ENCODE measurements at regions not wholly inside any gene's neighbourhood (a gene's known extent, or its start where the extent isn't known, plus 50 kb on each side); places are given as distances from the start of the nearest gene placed in this dataset.

GRCh38 chr11:45456686-45457085, 170.5 kb upstream of the SYT13 start:
- TF ChIP-seq POLR2AphosphoS5 (IDR thresholded peaks at IDR 0.05; ENCODE audit: low read depth, low read length) (no peak), POLR2A (IDR thresholded peaks at IDR 0.05; ENCODE audit: low read depth, low read length) (no peak), PAX5 (IDR thresholded peaks at IDR 0.05; ENCODE audit: insufficient read depth, low read length, severe bottlenecking) (no peak), SPI1 (IDR thresholded peaks at IDR 0.05; ENCODE audit: low read depth, low read length) (no peak), TAF1 (IDR thresholded peaks at IDR 0.05; ENCODE audit: low read depth, low read length) (no peak), POU2F2 (IDR thresholded peaks at IDR 0.05; ENCODE audit: low read depth, low read length) (no peak)
- FAIRE-seq, result no peak

DNA sequence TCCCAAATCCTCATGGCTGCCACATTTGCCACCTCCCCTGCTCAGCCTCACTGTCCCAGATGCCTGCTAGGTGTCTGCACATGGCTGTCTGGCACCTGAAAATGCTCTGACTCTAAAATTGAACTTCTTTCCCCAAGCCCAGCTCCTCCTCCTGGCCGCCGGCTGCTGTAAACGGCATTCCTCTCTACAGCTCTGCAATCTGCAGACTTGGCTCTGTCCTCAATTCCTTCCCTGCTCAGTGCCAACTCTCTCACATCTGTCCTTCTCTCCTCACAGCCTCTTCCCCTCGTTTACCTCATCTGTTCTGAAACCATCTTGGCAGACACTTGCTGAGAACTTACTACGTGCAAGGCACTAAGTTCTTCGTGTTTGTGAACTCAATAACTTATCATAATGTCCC, 169.4 kb upstream of the SYT13 start:
- DNase-seq (ENCODE audit: insufficient read length, low spot score) (no peak), FAIRE-seq (no peak)
- no peak for TF ChIP-seq SPI1 (IDR thresholded peaks at IDR 0.05; ENCODE audit: low read depth, low read length)
- no peak for TF ChIP-seq POU2F2 (IDR thresholded peaks at IDR 0.05; ENCODE audit: low read depth, low read length)
- no peak for TF ChIP-seq PAX5 (IDR thresholded peaks at IDR 0.05; ENCODE audit: insufficient read depth, low read length, severe bottlenecking)
- TF ChIP-seq POLR2A (IDR thresholded peaks at IDR 0.05; ENCODE audit: low read depth, low read length), result no peak
- no peak for TF ChIP-seq TAF1 (IDR thresholded peaks at IDR 0.05; ENCODE audit: low read depth, low read length)
- no peak for TF ChIP-seq POLR2AphosphoS5 (IDR thresholded peaks at IDR 0.05; ENCODE audit: low read depth, low read length)

More at GRCh38 chr11:45456686-45457085, 170.5 kb upstream of the SYT13 start:
- DNase-seq (ENCODE audit: insufficient read length, low spot score), result no peak

GRCh38 chr11:45454917-45455401, 168.8 kb upstream of the SYT13 start:
- DNase-seq (ENCODE audit: insufficient read length, low spot score) (no peak), FAIRE-seq (no peak)
- TF ChIP-seq PAX5 (IDR thresholded peaks at IDR 0.05; ENCODE audit: insufficient read depth, low read length, severe bottlenecking) (no peak), SPI1 (IDR thresholded peaks at IDR 0.05; ENCODE audit: low read depth, low read length) (no peak), POU2F2 (IDR thresholded peaks at IDR 0.05; ENCODE audit: low read depth, low read length) (no peak), POLR2A (IDR thresholded peaks at IDR 0.05; ENCODE audit: low read depth, low read length) (no peak), TAF1 (IDR thresholded peaks at IDR 0.05; ENCODE audit: low read depth, low read length) (no peak), POLR2AphosphoS5 (IDR thresholded peaks at IDR 0.05; ENCODE audit: low read depth, low read length) (no peak)

DNA sequence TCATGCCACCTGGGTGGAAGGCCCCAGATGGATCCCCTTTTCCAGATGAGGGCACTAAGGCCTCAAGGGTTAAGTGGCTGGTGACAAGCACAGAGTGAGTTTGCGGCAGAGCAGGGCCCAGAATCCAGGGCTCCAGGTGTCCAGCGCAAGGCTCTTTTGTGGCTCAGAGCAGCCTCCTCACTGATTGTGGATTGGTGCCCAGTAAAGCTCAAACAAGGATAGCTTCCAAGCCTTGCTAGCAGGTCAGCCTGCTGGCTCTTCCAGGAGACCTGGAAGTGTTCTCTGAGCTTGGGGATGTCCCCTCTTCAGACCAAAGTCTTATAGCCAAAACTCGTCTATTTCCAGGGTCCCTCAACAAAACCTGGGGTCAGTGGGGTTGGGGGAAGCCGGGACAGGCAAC, 167.6 kb upstream of the SYT13 start:
- DNase-seq (ENCODE audit: insufficient read length, low spot score) (no peak), FAIRE-seq (no peak)
- TF ChIP-seq POLR2A (IDR thresholded peaks at IDR 0.05; ENCODE audit: low read depth, low read length), result no peak
- TF ChIP-seq PAX5 (IDR thresholded peaks at IDR 0.05; ENCODE audit: insufficient read depth, low read length, severe bottlenecking), result no peak
- no peak for TF ChIP-seq POLR2AphosphoS5 (IDR thresholded peaks at IDR 0.05; ENCODE audit: low read depth, low read length)
- TF ChIP-seq POU2F2 (IDR thresholded peaks at IDR 0.05; ENCODE audit: low read depth, low read length), result no peak

- DNase-seq (ENCODE audit: insufficient read length, low spot score) (no peak), FAIRE-seq (no peak)
- TF ChIP-seq PAX5 (IDR thresholded peaks at IDR 0.05; ENCODE audit: insufficient read depth, low read length, severe bottlenecking) (no peak), POU2F2 (IDR thresholded peaks at IDR 0.05; ENCODE audit: low read depth, low read length) (no peak), POLR2AphosphoS5 (IDR thresholded peaks at IDR 0.05; ENCODE audit: low read depth, low read length) (no peak), POLR2A (IDR thresholded peaks at IDR 0.05; ENCODE audit: low read depth, low read length) (no peak), SPI1 (IDR thresholded peaks at IDR 0.05; ENCODE audit: low read depth, low read length) (no peak), TAF1 (IDR thresholded peaks at IDR 0.05; ENCODE audit: low read depth, low read length) (no peak)
Observed at GRCh38 chr11:45451766-45452440, 165.8 kb upstream of the SYT13 start.

DNA sequence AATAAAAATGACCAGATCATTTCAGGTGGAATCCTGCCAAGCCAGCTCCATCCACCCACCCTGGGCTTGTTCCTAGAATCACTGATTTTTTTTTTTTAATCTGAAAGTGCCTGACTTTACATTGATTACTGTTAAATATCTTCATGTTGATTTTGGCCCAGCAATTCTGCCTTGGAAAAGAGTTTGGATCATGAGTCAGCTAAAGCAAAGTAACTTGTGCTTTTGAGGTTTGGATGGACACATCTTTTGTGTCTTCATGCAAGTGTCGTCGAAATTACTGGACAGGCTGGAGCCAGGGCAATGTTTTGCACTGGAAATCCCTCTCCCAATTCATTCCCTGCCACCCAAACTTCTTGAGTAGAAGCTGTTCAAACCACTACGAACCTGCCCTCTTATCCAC, 164.0 kb upstream of the SYT13 start:
- FAIRE-seq (no peak), DNase-seq (ENCODE audit: insufficient read length, low spot score) (no peak)
- TF ChIP-seq POU2F2 (IDR thresholded peaks at IDR 0.05; ENCODE audit: low read depth, low read length) (no peak), POLR2A (IDR thresholded peaks at IDR 0.05; ENCODE audit: low read depth, low read length) (no peak), PAX5 (IDR thresholded peaks at IDR 0.05; ENCODE audit: insufficient read depth, low read length, severe bottlenecking) (no peak), POLR2AphosphoS5 (IDR thresholded peaks at IDR 0.05; ENCODE audit: low read depth, low read length) (no peak), SPI1 (IDR thresholded peaks at IDR 0.05; ENCODE audit: low read depth, low read length) (no peak), TAF1 (IDR thresholded peaks at IDR 0.05; ENCODE audit: low read depth, low read length) (no peak)

- no peak for TF ChIP-seq SPI1 (IDR thresholded peaks at IDR 0.05; ENCODE audit: low read depth, low read length)
- TF ChIP-seq POLR2AphosphoS5 (IDR thresholded peaks at IDR 0.05; ENCODE audit: low read depth, low read length), result no peak
- no peak for TF ChIP-seq POLR2A (IDR thresholded peaks at IDR 0.05; ENCODE audit: low read depth, low read length)
- TF ChIP-seq PAX5 (IDR thresholded peaks at IDR 0.05; ENCODE audit: insufficient read depth, low read length, severe bottlenecking), result no peak
- TF ChIP-seq TAF1 (IDR thresholded peaks at IDR 0.05; ENCODE audit: low read depth, low read length), result no peak
- no peak for TF ChIP-seq POU2F2 (IDR thresholded peaks at IDR 0.05; ENCODE audit: low read depth, low read length)
- no peak for FAIRE-seq
Observed at GRCh38 chr11:45449036-45449601, 163.0 kb upstream of the SYT13 start.

DNA sequence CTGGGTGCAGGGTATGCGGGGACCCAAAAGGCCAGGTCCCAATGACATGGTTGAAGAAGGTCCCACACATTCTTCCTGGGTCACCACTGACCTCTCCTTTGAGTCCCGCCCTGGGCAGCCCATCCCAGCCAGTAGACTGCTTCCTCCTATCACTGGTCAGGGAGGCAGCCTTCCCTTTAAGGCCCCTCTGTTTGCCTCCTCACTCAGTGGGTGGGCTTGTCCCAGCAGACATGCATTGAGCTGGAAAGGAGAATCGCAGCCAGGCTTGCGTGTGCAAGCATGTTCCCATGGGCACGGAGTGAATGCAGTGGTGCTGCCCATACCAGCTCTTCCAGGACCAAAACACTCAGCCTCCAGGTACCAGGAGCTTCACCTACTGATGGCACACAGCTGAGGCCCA, 162.4 kb upstream of the SYT13 start:
- DNase-seq (ENCODE audit: insufficient read length, low spot score) (no peak), FAIRE-seq (no peak)
- no peak for TF ChIP-seq POU2F2 (IDR thresholded peaks at IDR 0.05; ENCODE audit: low read depth, low read length)
- no peak for TF ChIP-seq SPI1 (IDR thresholded peaks at IDR 0.05; ENCODE audit: low read depth, low read length)
- no peak for TF ChIP-seq POLR2A (IDR thresholded peaks at IDR 0.05; ENCODE audit: low read depth, low read length)
- no peak for TF ChIP-seq TAF1 (IDR thresholded peaks at IDR 0.05; ENCODE audit: low read depth, low read length)
- TF ChIP-seq PAX5 (IDR thresholded peaks at IDR 0.05; ENCODE audit: insufficient read depth, low read length, severe bottlenecking), result no peak
- no peak for TF ChIP-seq POLR2AphosphoS5 (IDR thresholded peaks at IDR 0.05; ENCODE audit: low read depth, low read length)

More at GRCh38 chr11:45449036-45449601, 163.0 kb upstream of the SYT13 start:
- no peak for DNase-seq (ENCODE audit: insufficient read length, low spot score)

- FAIRE-seq (no peak), DNase-seq (ENCODE audit: insufficient read length, low spot score) (no peak)
- no peak for TF ChIP-seq POU2F2 (IDR thresholded peaks at IDR 0.05; ENCODE audit: low read depth, low read length)
Observed at GRCh38 chr11:45446998-45447397, 160.9 kb upstream of the SYT13 start.

DNA sequence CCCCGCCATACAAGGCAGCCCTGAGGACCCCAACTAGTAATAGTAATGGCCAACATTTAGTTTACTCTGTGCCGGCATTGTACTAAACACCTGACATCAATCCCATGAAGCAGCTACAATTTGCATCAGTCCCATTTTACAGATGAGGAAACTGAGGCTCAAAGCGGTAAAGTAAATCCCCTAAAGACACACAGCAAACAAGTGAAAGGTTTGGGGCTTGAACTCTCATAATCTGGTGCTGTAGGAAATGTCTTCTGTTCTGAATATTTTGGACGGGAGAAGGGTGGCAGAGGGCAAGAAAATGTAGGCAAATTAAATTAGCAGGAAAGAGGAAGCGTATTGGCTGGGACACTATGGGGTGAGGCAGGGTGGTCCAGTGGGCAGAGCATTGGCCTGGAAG, 160.3 kb upstream of the SYT13 start:
- FAIRE-seq (no peak), DNase-seq (ENCODE audit: insufficient read length, low spot score) (no peak)
- TF ChIP-seq PAX5 (IDR thresholded peaks at IDR 0.05; ENCODE audit: insufficient read depth, low read length, severe bottlenecking) (no peak), TAF1 (IDR thresholded peaks at IDR 0.05; ENCODE audit: low read depth, low read length) (no peak), POLR2AphosphoS5 (IDR thresholded peaks at IDR 0.05; ENCODE audit: low read depth, low read length) (no peak), POLR2A (IDR thresholded peaks at IDR 0.05; ENCODE audit: low read depth, low read length) (no peak), POU2F2 (IDR thresholded peaks at IDR 0.05; ENCODE audit: low read depth, low read length) (no peak), SPI1 (IDR thresholded peaks at IDR 0.05; ENCODE audit: low read depth, low read length) (no peak)
